H9 (cell line): ENCODE measurements at regions not wholly inside any gene's neighbourhood (a gene's known extent, or its start where the extent isn't known, plus 50 kb on each side); places are given as distances from the start of the nearest gene placed in this dataset.

Source experiments
- DNase-seq: peaks from one replicate; pipeline ENCODE4 v3.0.0-alpha.2; 2017
- H2AFZ ChIP-seq: one replicate; pipeline ENCODE4 v1.6.1; 2013; ENCODE audit warnings: mild to moderate bottlenecking, low read length, control low read depth, moderate library complexity
- H2AK5ac ChIP-seq: 2 replicates; pipeline ENCODE4 v1.6.1; 2013; ENCODE audit warnings: low read length, control low read depth, mixed read lengths; ENCODE audit not compliant: insufficient read length
- H2BK120ac ChIP-seq: one replicate; pipeline ENCODE4 v1.6.1; 2013; ENCODE audit warnings: low read depth, mild to moderate bottlenecking, low read length, control low read depth, inconsistent platforms; ENCODE audit not compliant: poor library complexity, severe bottlenecking
- H2BK12ac ChIP-seq: 2 replicates; pipeline ENCODE4 v1.6.1; 2013; ENCODE audit warnings: low read length, control low read depth, mixed read lengths, low read depth; ENCODE audit not compliant: insufficient read length
- H2BK15ac ChIP-seq: 2 replicates; pipeline ENCODE4 v1.6.1; 2013; ENCODE audit warnings: low read depth, low read length, control low read depth
- H2BK20ac ChIP-seq: one replicate; pipeline ENCODE4 v1.6.1; 2013; ENCODE audit warnings: low read depth, mild to moderate bottlenecking, low read length, control low read depth, inconsistent platforms; ENCODE audit not compliant: poor library complexity, severe bottlenecking
- H2BK5ac ChIP-seq: 2 replicates; pipeline ENCODE4 v1.6.1; 2013; ENCODE audit warnings: low read length, control low read depth, mixed read lengths; ENCODE audit not compliant: insufficient read length
- H3K14ac ChIP-seq: 2 replicates; pipeline ENCODE4 v1.6.1; 2013; ENCODE audit warnings: low read length, control low read depth; ENCODE audit not compliant: insufficient read depth
- H3K18ac ChIP-seq: 2 replicates; pipeline ENCODE4 v1.6.1; 2013; ENCODE audit warnings: low read depth, mild to moderate bottlenecking, mixed read lengths, low read length, control low read depth; ENCODE audit not compliant: insufficient read length
- H3K23ac ChIP-seq: 2 replicates; pipeline ENCODE4 v1.6.1; 2013; ENCODE audit warnings: low read length, control low read depth, mixed read lengths, low read depth; ENCODE audit not compliant: insufficient read length
- H3K23me2 ChIP-seq: 2 replicates; pipeline ENCODE4 v1.6.1; 2013; ENCODE audit warnings: low read depth, mild to moderate bottlenecking, mixed read lengths, low read length, control low read depth; ENCODE audit not compliant: insufficient read length, poor library complexity, severe bottlenecking
- H3K27ac ChIP-seq: 2 replicates; pipeline ENCODE4 v1.5.1; 2013; ENCODE audit warnings: low read length, control low read depth, mixed read lengths, low read depth; ENCODE audit not compliant: insufficient read length
- H3K27me3 ChIP-seq: 2 replicates; pipeline ENCODE4 v1.6.1; 2013; ENCODE audit warnings: low read length, control low read depth, inconsistent platforms; ENCODE audit not compliant: insufficient read depth
- H3K4ac ChIP-seq: 2 replicates; pipeline ENCODE4 v1.6.1; 2013; ENCODE audit warnings: low read depth, mild to moderate bottlenecking, control low read depth, inconsistent platforms, low read length, moderate library complexity
- H3K4me1 ChIP-seq: 2 replicates; pipeline ENCODE4 v1.6.1; 2013; ENCODE audit warnings: low read length, control low read depth, inconsistent platforms; ENCODE audit not compliant: insufficient read depth
- H3K4me2 ChIP-seq: 2 replicates; pipeline ENCODE4 v1.6.1; 2013; ENCODE audit warnings: low read length, control low read depth, mixed read lengths; ENCODE audit not compliant: insufficient read length, insufficient read depth
- H3K56ac ChIP-seq: 2 replicates; pipeline ENCODE4 v1.6.1; 2013; ENCODE audit warnings: low read depth, mild to moderate bottlenecking, mixed read lengths, low read length, control low read depth; ENCODE audit not compliant: insufficient read length
- H3K79me1 ChIP-seq: 2 replicates; pipeline ENCODE4 v1.6.1; 2013; ENCODE audit warnings: low read depth, mild to moderate bottlenecking, moderate library complexity, low read length, control low read depth, inconsistent platforms; ENCODE audit not compliant: insufficient read depth, poor library complexity, severe bottlenecking
- H3K79me2 ChIP-seq: 2 replicates; pipeline ENCODE4 v1.6.1; 2013; ENCODE audit warnings: low read length, control low read depth, inconsistent platforms; ENCODE audit not compliant: insufficient read depth
- H3K9ac ChIP-seq: 2 replicates; pipeline ENCODE4 v1.6.1; 2013; ENCODE audit warnings: low read length, control low read depth, mixed read lengths; ENCODE audit not compliant: insufficient read length; ENCODE audit errors: extremely low read depth
- H3K9me3 ChIP-seq: one replicate; pipeline ENCODE4 v1.6.1; 2013; ENCODE audit warnings: low read depth, low read length, inconsistent platforms; ENCODE audit not compliant: control insufficient read depth
- H3T11ph ChIP-seq: one replicate; pipeline ENCODE4 v1.6.1; 2013; ENCODE audit warnings: mild to moderate bottlenecking, low read length, control low read depth, inconsistent platforms
- H4K20me1 ChIP-seq: one replicate; pipeline ENCODE4 v1.6.1; 2013; ENCODE audit not compliant: control insufficient read depth, insufficient read length, insufficient read depth
- H4K5ac ChIP-seq: 2 replicates; pipeline ENCODE4 v1.6.1; 2013; ENCODE audit warnings: low read depth, mild to moderate bottlenecking, mixed read lengths, low read length, control low read depth; ENCODE audit not compliant: insufficient read length
- H4K8ac ChIP-seq: replicated peaks from 2 replicates; pipeline ENCODE4 v1.6.1; 2013; ENCODE audit warnings: low read length, control low read depth, mixed read lengths, low read depth; ENCODE audit not compliant: insufficient read length
- H4K91ac ChIP-seq: 2 replicates; pipeline ENCODE4 v1.6.1; 2013; ENCODE audit warnings: low read depth, mild to moderate bottlenecking, moderate library complexity, mixed read lengths, low read length, control low read depth; ENCODE audit not compliant: insufficient read length
- H3K27ac Mint-ChIP-seq, 3 experiments: 2 replicates in 2 of 3; 3 replicates in 1 of 3; pipeline ENCODE4 v1.8.0; 2020 to 2021; ENCODE audit warnings: mixed read lengths in 3 of 3, mild to moderate bottlenecking in 1 of 3, moderate library complexity in 1 of 3
- H3K27me3 Mint-ChIP-seq: 2 replicates; pipeline ENCODE4 v1.8.0; 2021; ENCODE audit warnings: low read depth, mild to moderate bottlenecking, moderate library complexity, mixed read lengths
- H3K36me3 Mint-ChIP-seq, 3 experiments: 2 replicates in 2 of 3; 3 replicates in 1 of 3; pipeline ENCODE4 v1.8.0; 2020 to 2021; ENCODE audit warnings: low read depth in 3 of 3, mixed read lengths in 3 of 3; ENCODE audit not compliant: insufficient read depth in 1 of 3
- H3K4me1 Mint-ChIP-seq, 2 experiments: 2 replicates each; pipeline ENCODE4 v1.8.0; 2020; ENCODE audit warnings: mixed read lengths in 2 of 2
- H3K4me3 Mint-ChIP-seq, 2 experiments: 2 replicates in 1 of 2; 3 replicates in 1 of 2; pipeline ENCODE4 v1.8.0; 2020 to 2021; ENCODE audit warnings: mild to moderate bottlenecking in 2 of 2, mixed read lengths in 2 of 2, moderate library complexity in 1 of 2
- H3K9me3 Mint-ChIP-seq, 2 experiments: 2 replicates in 1 of 2; 3 replicates in 1 of 2; pipeline ENCODE4 v1.8.0; 2020; ENCODE audit warnings: mild to moderate bottlenecking in 2 of 2, mixed read lengths in 2 of 2, moderate library complexity in 1 of 2
- TF ChIP-seq, protein P1 (sequence below): fragments of 200-600 bp; sonication (generic); conservative IDR thresholded peaks from 3 replicates; pipeline ENCODE4 v1.8.0; 2021; ENCODE audit warnings: antibody characterized with exemption, mild to moderate bottlenecking

DNA sequence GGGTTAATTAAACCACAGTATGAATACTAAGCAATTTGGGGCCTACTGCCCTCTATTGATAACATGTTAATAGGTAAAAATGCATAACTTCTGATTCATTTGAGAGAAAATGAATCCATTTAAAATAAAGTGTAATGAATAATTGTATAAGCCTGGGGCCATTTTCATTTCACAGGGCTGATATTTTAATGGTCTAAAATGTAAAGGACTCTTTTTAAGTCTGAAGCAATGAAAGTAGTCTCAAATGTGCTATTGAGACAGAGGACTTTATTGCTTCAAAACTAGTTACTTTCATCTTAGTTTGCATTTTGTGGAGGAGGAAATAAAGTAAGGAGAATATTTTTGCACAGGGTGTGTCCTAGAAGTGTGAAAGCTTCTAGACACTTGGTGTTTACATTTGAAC lies 155.4 kb downstream of the TLR5 start:
- H3K23me2 ChIP-seq: no peaks in the 10 kb centered on the region
- no peak overlapping the region for H4K91ac ChIP-seq
- TF ChIP-seq, protein P1, sequence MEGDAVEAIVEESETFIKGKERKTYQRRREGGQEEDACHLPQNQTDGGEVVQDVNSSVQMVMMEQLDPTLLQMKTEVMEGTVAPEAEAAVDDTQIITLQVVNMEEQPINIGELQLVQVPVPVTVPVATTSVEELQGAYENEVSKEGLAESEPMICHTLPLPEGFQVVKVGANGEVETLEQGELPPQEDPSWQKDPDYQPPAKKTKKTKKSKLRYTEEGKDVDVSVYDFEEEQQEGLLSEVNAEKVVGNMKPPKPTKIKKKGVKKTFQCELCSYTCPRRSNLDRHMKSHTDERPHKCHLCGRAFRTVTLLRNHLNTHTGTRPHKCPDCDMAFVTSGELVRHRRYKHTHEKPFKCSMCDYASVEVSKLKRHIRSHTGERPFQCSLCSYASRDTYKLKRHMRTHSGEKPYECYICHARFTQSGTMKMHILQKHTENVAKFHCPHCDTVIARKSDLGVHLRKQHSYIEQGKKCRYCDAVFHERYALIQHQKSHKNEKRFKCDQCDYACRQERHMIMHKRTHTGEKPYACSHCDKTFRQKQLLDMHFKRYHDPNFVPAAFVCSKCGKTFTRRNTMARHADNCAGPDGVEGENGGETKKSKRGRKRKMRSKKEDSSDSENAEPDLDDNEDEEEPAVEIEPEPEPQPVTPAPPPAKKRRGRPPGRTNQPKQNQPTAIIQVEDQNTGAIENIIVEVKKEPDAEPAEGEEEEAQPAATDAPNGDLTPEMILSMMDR: no peak
- no peaks in the 10 kb centered on the region for H3K36me3 Mint-ChIP-seq
- H3K4me2 ChIP-seq: no peak overlapping the region
- H3K4me1 ChIP-seq: no peaks in the 10 kb centered on the region
- no peaks in the 10 kb centered on the region for H3K9me3 Mint-ChIP-seq
- peaks cover 5% of the 10 kb centered on the region in 2 experiments for H3K4me1 Mint-ChIP-seq
- no peak overlapping the region for H2AFZ ChIP-seq
- H2AK5ac ChIP-seq: no peak overlapping the region
- H2BK20ac ChIP-seq: no peak overlapping the region
- H3K9ac ChIP-seq: no peak overlapping the region
- no peaks in the 10 kb centered on the region for H4K20me1 ChIP-seq
- H3K18ac ChIP-seq: no peak overlapping the region
- no peak overlapping the region for H2BK15ac ChIP-seq
- H3K9me3 ChIP-seq: no peaks in the 10 kb centered on the region
- no peaks in the 10 kb centered on the region for H3K27me3 ChIP-seq
- H3K27ac Mint-ChIP-seq: no peak overlapping the region
- no peak overlapping the region for H2BK5ac ChIP-seq
- H2BK12ac ChIP-seq: no peak overlapping the region
- no peak overlapping the region for H3K14ac ChIP-seq
- no peak overlapping the region for H3K4ac ChIP-seq
- no peaks in the 10 kb centered on the region; the same call in none of the 2 replicates for H3K27me3 Mint-ChIP-seq
- no peak overlapping the region for H3K4me3 Mint-ChIP-seq
- no peaks in the 10 kb centered on the region for H3K79me1 ChIP-seq
- H3K79me2 ChIP-seq: no peaks in the 10 kb centered on the region
- H3K27ac ChIP-seq: no peak overlapping the region
- no peak for DNase-seq
- H3K23ac ChIP-seq: no peak overlapping the region
- no peak overlapping the region for H2BK120ac ChIP-seq
- no peak overlapping the region for H3K56ac ChIP-seq
- no peak overlapping the region for H3T11ph ChIP-seq
- no peak overlapping the region for H4K5ac ChIP-seq
- no peak overlapping the region for H4K8ac ChIP-seq
